ENCODE measurements at regions not wholly inside any gene's neighbourhood (a gene's known extent, or its start where the extent isn't known, plus 50 kb on each side); places are given as distances from the start of the nearest gene placed in this dataset.

DNA sequence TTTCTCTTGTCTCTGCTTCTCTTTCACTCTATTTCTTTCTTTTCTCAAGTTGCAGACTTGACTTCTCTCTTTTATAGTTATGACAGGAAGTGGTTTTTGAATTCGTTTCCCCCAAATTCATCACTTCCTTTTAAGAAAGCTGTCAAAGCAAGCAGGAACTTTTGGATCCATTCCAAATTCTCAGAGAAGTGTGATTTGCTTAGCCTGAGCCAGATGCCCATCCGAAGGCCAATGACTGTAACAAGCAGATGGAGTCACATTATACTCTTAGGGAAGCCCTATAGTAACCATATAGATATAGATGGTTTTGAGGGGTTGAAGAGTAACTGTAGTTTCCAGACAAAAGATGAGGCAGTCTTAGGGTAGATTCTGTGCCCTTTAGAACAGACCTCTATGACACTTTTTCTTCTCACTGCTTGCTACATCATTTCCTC, 592.0 kb upstream of the KCNMB2 start:
- TF ChIP-seq, protein P1, sequence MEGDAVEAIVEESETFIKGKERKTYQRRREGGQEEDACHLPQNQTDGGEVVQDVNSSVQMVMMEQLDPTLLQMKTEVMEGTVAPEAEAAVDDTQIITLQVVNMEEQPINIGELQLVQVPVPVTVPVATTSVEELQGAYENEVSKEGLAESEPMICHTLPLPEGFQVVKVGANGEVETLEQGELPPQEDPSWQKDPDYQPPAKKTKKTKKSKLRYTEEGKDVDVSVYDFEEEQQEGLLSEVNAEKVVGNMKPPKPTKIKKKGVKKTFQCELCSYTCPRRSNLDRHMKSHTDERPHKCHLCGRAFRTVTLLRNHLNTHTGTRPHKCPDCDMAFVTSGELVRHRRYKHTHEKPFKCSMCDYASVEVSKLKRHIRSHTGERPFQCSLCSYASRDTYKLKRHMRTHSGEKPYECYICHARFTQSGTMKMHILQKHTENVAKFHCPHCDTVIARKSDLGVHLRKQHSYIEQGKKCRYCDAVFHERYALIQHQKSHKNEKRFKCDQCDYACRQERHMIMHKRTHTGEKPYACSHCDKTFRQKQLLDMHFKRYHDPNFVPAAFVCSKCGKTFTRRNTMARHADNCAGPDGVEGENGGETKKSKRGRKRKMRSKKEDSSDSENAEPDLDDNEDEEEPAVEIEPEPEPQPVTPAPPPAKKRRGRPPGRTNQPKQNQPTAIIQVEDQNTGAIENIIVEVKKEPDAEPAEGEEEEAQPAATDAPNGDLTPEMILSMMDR (IDR thresholded peaks at IDR 0.05; ENCODE audit: extremely low read depth in 1 of 2, insufficient read depth in 1 of 2, low read depth in 1 of 2, low read length in 2 of 2): no peak
- no peak for TF ChIP-seq POLR2A (IDR thresholded peaks at IDR 0.05; ENCODE audit: low read depth, low read length)
- TF ChIP-seq EZH2 (IDR thresholded peaks at IDR 0.05; ENCODE audit: borderline replicate concordance, low read depth, low read length, severe bottlenecking): no peak
- TF ChIP-seq POLR2AphosphoS5 (IDR thresholded peaks at IDR 0.05; ENCODE audit: insufficient read depth, low read depth, low read length): no peak
- TF ChIP-seq, protein P2, sequence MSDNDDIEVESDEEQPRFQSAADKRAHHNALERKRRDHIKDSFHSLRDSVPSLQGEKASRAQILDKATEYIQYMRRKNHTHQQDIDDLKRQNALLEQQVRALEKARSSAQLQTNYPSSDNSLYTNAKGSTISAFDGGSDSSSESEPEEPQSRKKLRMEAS (IDR thresholded peaks at IDR 0.05; ENCODE audit: insufficient read depth, insufficient read length): no peak
- no peak for TF ChIP-seq JUN (IDR thresholded peaks at IDR 0.05; ENCODE audit: borderline replicate concordance, insufficient read depth, insufficient read length, low read depth)
- TF ChIP-seq MYC (IDR thresholded peaks at IDR 0.05; ENCODE audit: low read depth, low read length): no peak
